ENCODE measurements at regions not wholly inside any gene's neighbourhood (a gene's known extent, or its start where the extent isn't known, plus 50 kb on each side); places are given as distances from the start of the nearest gene placed in this dataset.

GRCh38 chr2:16294791-16295190, 354.4 kb downstream of the MYCN start:
- Histone ChIP-seq H3K4me1 (no peaks in the 10 kb centered on the region), H3K9me3 (replicated peaks) (peaks cover 4% of the 10 kb centered on the region), H3K27ac (replicated peaks) (no peak overlapping the region), H3K4me3 (no peak overlapping the region), H3K27me3 (ENCODE audit: low read depth) (peaks cover 22% of the 10 kb centered on the region), H3K36me3 (no peaks in the 10 kb centered on the region)
- intact Hi-C loops (cut with micrococcal nuclease): no loop called here
- no peak for DNase-seq
- no peak for TF ChIP-seq CTCF (IDR thresholded peaks at IDR 0.05; ENCODE audit: borderline replicate concordance)

DNA sequence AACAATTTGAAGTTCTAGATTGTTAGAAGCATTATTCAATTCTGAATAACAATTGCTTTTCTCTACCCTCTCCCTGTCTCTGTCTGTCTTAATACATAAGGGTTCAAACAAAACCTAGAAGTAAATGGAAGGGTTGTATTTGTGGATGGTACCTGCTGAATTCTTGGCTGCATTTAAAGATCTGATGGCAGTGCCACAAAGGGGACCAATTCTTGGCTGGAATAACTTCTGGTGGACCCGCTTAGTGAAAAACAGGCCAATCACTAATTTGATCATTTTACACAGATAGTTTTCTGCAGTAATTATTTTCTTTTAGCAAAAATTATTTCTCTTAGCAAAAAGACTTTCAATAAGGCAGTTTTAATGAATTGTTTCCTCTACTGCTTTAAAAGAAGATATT, 353.5 kb downstream of the MYCN start:
- DNase-seq: no peak
- H3K9me3 ChIP-seq (replicated peaks): peaks cover 2% of the 10 kb centered on the region
- H3K4me1 ChIP-seq: no peaks in the 10 kb centered on the region
- peaks cover 22% of the 10 kb centered on the region for H3K27me3 ChIP-seq (ENCODE audit: low read depth)
- no peak overlapping the region for H3K27ac ChIP-seq (replicated peaks)
- no peak overlapping the region for H3K4me3 ChIP-seq
- intact Hi-C loops (cut with micrococcal nuclease): no loop called here
- H3K36me3 ChIP-seq: no peaks in the 10 kb centered on the region
- TF ChIP-seq CTCF (IDR thresholded peaks at IDR 0.05; ENCODE audit: borderline replicate concordance): no peak

- H3K27ac ChIP-seq (replicated peaks): no peak overlapping the region
- TF ChIP-seq CTCF (IDR thresholded peaks at IDR 0.05; ENCODE audit: borderline replicate concordance): no peak
- no peak overlapping the region for H3K4me3 ChIP-seq
- no peaks in the 10 kb centered on the region for H3K4me1 ChIP-seq
- no peaks in the 10 kb centered on the region for H3K9me3 ChIP-seq (replicated peaks)
- DNase-seq: no peak
- intact Hi-C loops (cut with micrococcal nuclease): no loop called here
- H3K36me3 ChIP-seq: no peaks in the 10 kb centered on the region
- H3K27me3 ChIP-seq (ENCODE audit: low read depth): peaks cover 22% of the 10 kb centered on the region
These were observed 353.0 kb downstream of the MYCN start for GRCh38 chr2:16293398-16293797.

DNA sequence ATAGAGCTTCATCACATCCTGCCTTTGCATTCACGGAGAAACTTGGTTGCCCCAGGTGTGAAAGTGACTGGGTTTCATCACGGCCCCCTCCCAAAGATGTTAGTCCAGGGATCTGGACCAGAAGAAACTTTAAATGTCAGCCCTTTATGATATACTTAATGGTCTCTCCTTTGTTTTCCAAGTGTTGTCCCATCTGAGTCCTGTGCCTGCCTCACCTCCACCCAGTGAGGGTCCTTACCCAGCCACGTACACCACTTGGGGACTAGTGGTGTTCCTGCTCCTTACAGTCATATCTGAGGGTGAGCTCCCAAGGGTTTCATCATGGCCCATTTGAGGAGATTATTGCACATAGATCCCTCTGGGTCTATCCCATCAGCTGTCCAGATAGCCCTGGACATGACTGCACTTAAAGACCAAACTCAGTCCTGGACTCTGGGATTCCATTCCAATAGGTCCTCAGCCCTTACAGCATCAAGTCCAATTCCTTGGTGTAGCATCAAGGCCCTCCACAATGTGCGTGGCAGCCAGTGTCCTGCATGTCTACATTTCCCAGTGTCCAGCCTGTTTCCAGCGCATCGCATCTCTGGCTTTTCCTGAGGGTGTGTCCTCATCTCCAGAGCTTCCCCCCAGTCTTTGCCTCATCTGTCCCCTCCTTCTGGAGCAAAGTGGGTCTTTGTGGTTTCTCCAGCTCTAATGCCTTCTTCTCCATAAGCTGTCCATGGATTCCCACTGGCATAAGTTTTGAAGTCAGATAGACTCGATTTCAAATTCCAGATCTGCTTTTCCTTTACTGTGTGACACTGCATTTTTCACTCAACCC, 351.6 kb downstream of the MYCN start:
- intact Hi-C loops (cut with micrococcal nuclease): no loop called here
- no peak for DNase-seq
- Histone ChIP-seq H3K4me1 (no peaks in the 10 kb centered on the region), H3K36me3 (no peaks in the 10 kb centered on the region), H3K27ac (replicated peaks) (no peak overlapping the region), H3K4me3 (no peak overlapping the region), H3K9me3 (replicated peaks) (no peaks in the 10 kb centered on the region), H3K27me3 (ENCODE audit: low read depth) (peaks cover 22% of the 10 kb centered on the region)
- no peak for TF ChIP-seq CTCF (IDR thresholded peaks at IDR 0.05; ENCODE audit: borderline replicate concordance)

DNA sequence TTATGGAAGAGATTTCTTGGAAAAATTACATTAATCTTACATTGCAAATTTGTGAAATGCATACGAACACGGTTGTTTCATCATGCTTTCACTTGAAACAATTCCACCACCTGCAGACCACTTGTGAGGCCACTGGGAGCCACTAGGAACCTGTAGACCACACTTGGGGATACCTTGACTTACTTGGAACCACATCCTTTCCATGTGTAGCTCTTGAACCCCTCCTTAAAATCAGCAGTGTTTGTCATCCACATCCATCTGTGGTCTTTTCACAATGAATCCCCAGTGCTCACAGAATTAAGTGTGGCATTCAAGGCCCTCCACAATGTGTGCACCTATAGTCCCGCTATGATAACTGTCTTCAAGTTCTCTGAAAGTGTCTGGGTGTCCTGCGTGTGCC, 350.9 kb downstream of the MYCN start:
- Histone ChIP-seq H3K36me3 (no peaks in the 10 kb centered on the region), H3K27me3 (ENCODE audit: low read depth) (peaks cover 22% of the 10 kb centered on the region), H3K9me3 (replicated peaks) (no peaks in the 10 kb centered on the region), H3K27ac (replicated peaks) (no peak overlapping the region), H3K4me3 (no peak overlapping the region), H3K4me1 (no peaks in the 10 kb centered on the region)
- no peak for DNase-seq
- no peak for TF ChIP-seq CTCF (IDR thresholded peaks at IDR 0.05; ENCODE audit: borderline replicate concordance)
- intact Hi-C loops (cut with micrococcal nuclease): no loop called here

All from left ventricle myocardium inferior (tissue), 1 donor.